HL-60 (cell line): ENCODE measurements at regions not wholly inside any gene's neighbourhood (a gene's known extent, or its start where the extent isn't known, plus 50 kb on each side); places are given as distances from the start of the nearest gene placed in this dataset.

Experiments
- DNase-seq, 2 experiments: peaks; one replicate each; pipeline ENCODE4 v3.0.0-alpha.2; 2010 to 2020; ENCODE audit warnings: low read depth in 1 of 2, low spot score in 1 of 2
- H3K27ac ChIP-seq: fragments of 250-450 bp; sonication (Bioruptor Pico); replicated peaks from 2 replicates; pipeline ENCODE4 v1.5.1; 2020; ENCODE audit warnings: mild to moderate bottlenecking, moderate library complexity
- H3K27me3 ChIP-seq: fragments of 250-450 bp; sonication (Bioruptor Pico); 2 replicates; pipeline ENCODE4 v1.5.1; 2021; ENCODE audit warnings: mild to moderate bottlenecking, moderate library complexity; ENCODE audit not compliant: insufficient read depth, poor library complexity, severe bottlenecking
- H3K4me3 ChIP-seq: replicated peaks from 2 replicates; pipeline ENCODE4 v1.5.1; 2011; ENCODE audit warnings: mild to moderate bottlenecking, control low read depth, low read length; ENCODE audit not compliant: insufficient read depth
- GABPA ChIP-seq: IDR thresholded peaks from 2 replicates; pipeline ENCODE4 v1.6.1; 2012; ENCODE audit warnings: low read depth
- POLR2AphosphoS5 ChIP-seq: IDR thresholded peaks from 2 replicates; pipeline ENCODE4 v1.6.1; 2012; ENCODE audit warnings: low read depth
- SPI1 ChIP-seq: IDR thresholded peaks from 2 replicates; pipeline ENCODE4 v1.6.1; 2012; ENCODE audit warnings: low read depth, mild to moderate bottlenecking, borderline replicate concordance
- TF ChIP-seq, protein P1 (sequence below): IDR thresholded peaks from one replicate; pipeline ENCODE4 v1.5.1; 2011; ENCODE audit warnings: low read length, control low read depth, inconsistent platforms; ENCODE audit not compliant: insufficient read depth
- TF ChIP-seq, protein P2 (sequence below): IDR thresholded peaks from 2 replicates; pipeline ENCODE4 v1.6.1; 2012; ENCODE audit warnings: low read depth; ENCODE audit not compliant: insufficient replicate concordance

DNA sequence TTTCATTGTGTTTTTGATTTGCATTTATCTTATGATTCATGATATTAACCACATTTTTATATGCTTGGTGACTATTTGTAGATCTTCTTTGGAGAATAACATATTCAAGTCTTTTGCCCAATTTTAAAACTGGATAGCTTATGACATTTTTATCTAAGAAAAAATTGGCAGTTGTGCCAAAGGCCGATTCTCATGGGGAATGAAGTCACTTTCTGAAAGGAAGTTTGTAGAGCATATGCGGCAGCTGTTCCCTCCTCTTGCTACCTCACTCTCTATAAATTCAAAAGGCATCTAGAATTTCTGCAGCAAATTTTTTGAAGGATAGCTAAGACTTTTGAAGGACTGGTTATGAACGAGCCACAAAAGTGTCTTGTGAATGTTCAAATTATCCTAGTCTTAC, 2353.5 kb downstream of the ARAP2 start:
- no peak for DNase-seq
- no peak for TF ChIP-seq SPI1
- TF ChIP-seq, protein P1, sequence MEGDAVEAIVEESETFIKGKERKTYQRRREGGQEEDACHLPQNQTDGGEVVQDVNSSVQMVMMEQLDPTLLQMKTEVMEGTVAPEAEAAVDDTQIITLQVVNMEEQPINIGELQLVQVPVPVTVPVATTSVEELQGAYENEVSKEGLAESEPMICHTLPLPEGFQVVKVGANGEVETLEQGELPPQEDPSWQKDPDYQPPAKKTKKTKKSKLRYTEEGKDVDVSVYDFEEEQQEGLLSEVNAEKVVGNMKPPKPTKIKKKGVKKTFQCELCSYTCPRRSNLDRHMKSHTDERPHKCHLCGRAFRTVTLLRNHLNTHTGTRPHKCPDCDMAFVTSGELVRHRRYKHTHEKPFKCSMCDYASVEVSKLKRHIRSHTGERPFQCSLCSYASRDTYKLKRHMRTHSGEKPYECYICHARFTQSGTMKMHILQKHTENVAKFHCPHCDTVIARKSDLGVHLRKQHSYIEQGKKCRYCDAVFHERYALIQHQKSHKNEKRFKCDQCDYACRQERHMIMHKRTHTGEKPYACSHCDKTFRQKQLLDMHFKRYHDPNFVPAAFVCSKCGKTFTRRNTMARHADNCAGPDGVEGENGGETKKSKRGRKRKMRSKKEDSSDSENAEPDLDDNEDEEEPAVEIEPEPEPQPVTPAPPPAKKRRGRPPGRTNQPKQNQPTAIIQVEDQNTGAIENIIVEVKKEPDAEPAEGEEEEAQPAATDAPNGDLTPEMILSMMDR, result no peak
- no peak for TF ChIP-seq GABPA
- TF ChIP-seq, protein P2, sequence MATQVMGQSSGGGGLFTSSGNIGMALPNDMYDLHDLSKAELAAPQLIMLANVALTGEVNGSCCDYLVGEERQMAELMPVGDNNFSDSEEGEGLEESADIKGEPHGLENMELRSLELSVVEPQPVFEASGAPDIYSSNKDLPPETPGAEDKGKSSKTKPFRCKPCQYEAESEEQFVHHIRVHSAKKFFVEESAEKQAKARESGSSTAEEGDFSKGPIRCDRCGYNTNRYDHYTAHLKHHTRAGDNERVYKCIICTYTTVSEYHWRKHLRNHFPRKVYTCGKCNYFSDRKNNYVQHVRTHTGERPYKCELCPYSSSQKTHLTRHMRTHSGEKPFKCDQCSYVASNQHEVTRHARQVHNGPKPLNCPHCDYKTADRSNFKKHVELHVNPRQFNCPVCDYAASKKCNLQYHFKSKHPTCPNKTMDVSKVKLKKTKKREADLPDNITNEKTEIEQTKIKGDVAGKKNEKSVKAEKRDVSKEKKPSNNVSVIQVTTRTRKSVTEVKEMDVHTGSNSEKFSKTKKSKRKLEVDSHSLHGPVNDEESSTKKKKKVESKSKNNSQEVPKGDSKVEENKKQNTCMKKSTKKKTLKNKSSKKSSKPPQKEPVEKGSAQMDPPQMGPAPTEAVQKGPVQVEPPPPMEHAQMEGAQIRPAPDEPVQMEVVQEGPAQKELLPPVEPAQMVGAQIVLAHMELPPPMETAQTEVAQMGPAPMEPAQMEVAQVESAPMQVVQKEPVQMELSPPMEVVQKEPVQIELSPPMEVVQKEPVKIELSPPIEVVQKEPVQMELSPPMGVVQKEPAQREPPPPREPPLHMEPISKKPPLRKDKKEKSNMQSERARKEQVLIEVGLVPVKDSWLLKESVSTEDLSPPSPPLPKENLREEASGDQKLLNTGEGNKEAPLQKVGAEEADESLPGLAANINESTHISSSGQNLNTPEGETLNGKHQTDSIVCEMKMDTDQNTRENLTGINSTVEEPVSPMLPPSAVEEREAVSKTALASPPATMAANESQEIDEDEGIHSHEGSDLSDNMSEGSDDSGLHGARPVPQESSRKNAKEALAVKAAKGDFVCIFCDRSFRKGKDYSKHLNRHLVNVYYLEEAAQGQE, result no peak
- no peak for TF ChIP-seq POLR2AphosphoS5
- H3K27ac ChIP-seq, result no peak overlapping the region
- no peak overlapping the region for H3K4me3 ChIP-seq
- H3K27me3 ChIP-seq, result no peaks in the 10 kb centered on the region

GRCh38 chr4:33911959-33912358, 2332.4 kb downstream of the ARAP2 start:
- Histone ChIP-seq H3K4me3 (no peak overlapping the region), H3K27ac (no peak overlapping the region), H3K27me3 (no peaks in the 10 kb centered on the region)
- TF ChIP-seq POLR2AphosphoS5 (no peak), GABPA (no peak), SPI1 (no peak)
- TF ChIP-seq, protein P2, result no peak
- TF ChIP-seq, protein P1, result no peak
- DNase-seq, result no peak

- Histone ChIP-seq H3K27ac (no peak overlapping the region), H3K4me3 (no peak overlapping the region), H3K27me3 (no peaks in the 10 kb centered on the region)
- DNase-seq, result no peak
- TF ChIP-seq, protein P2, result no peak
- TF ChIP-seq SPI1, result no peak
- TF ChIP-seq, protein P1, result no peak
- TF ChIP-seq POLR2AphosphoS5, result no peak
- no peak for TF ChIP-seq GABPA
Measured at GRCh38 chr4:33914386-33914785, 2329.9 kb downstream of the ARAP2 start.
